ENCODE measurements at regions not wholly inside any gene's neighbourhood (a gene's known extent, or its start where the extent isn't known, plus 50 kb on each side); places are given as distances from the start of the nearest gene placed in this dataset.
"Not testable (repeated sequence)": the region's sequence is repeated elsewhere in the genome, so short reads cannot be mapped to it uniquely, and the experiment has no call there.

DNA sequence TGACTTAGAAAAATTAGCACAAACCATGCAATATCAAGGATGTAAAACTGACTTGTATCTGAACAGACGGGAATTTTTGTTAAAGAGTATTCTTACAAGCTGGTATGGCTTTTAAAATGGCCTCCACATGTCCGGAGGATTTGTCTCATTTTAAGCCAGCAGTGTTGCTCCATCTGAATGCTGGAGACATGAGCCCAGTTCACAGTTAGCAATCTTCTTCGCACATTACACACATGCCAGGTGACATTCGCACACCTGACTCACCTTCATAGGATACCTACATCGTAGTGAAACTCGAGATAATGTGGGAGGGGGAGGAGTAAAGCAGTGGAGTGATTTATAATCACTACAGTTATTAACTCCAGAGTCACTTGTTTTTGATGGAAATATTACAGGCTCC is 231.8 kb upstream of the RBBP8 start:
- no peak for DNase-seq (ENCODE audit: low read depth)

DNA sequence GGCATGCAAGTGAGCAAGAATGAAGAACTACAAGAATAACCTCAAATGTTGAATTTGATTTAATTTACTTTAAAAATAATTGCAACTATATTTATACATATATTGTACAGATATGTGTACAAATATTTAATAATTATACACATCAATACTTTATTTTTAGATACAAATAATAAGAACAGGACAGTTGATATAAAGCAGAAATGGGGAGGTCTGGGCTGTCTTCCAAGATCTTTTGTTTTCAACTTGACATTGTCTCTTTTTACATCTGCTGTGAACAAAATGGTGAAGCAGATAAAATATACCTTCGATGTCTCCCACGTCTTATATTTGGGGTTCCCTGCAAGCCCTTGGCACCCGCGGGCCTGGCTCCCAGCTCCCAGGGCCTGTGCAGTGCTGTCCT is 231.3 kb upstream of the RBBP8 start:
- no peak for DNase-seq (ENCODE audit: low read depth)

DNA sequence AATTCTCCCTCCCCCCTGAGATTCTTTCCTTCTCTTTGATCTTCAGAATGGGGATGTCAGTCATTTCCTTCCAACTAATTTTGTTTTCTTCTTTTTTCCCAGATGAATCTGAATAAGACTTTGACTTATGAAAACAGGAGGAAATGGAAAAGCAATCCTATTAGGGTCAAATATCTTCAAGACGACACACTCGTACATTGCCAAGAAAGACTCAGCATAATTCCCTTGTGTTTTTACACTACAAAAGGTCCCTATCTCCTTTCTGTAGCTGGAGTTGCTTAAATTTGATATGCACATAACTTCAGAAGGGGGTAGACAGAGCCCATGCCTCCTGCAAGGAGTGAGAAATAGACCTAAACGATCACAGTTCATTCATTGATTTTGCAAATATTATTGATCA is 230.3 kb upstream of the RBBP8 start:
- DNase-seq (ENCODE audit: low read depth), result no peak

DNA sequence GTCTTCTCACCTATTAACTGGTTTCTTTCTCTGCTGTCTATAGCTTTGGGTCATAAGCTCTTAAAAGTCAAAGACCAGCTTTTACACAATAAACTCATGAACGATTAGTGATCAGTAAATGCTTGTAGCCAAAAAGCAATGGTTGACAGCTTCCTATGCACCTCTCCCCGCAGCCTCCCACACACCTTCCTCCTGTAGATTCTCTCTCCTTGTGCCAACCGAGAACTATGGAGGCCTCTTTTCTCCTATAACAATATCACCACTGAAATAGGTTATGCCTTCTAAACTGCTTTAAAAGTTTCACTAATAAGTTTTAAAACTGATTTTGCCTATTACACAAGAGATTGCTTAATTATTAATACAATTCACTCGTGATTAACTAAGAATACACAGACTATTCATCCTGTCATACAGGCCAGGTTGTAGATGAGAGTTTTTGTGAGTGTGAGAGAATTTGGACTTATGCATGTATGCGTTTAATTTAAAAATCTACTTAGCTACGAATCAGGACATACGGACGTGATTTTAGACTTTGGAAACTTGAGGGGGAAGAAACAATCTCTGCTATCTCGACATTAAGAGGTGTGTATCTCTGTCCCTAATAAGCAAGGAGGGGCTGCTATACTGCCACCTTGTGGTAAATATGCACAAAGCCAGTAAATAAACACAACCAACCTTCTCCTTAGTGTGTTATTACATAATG is 229.1 kb upstream of the RBBP8 start:
- peak; percentile 24 for DNase-seq (ENCODE audit: low read depth)

DNA sequence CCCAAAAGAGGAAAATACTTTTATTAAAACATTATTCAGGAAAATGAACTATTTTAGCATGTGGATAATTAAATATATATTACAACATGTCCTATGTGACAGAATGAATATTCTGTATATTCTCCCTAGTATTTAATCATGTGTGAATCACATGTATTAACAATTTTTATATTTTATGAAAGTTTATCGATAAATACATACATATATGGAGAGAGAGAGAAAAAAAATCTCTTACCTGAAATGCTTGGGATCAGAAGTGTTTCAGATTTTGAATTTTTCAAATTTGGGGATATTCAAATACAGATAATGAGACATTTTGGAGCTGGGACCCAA is 228.6 kb upstream of the RBBP8 start:
- DNase-seq (ENCODE audit: low read depth), result no peak

DNA sequence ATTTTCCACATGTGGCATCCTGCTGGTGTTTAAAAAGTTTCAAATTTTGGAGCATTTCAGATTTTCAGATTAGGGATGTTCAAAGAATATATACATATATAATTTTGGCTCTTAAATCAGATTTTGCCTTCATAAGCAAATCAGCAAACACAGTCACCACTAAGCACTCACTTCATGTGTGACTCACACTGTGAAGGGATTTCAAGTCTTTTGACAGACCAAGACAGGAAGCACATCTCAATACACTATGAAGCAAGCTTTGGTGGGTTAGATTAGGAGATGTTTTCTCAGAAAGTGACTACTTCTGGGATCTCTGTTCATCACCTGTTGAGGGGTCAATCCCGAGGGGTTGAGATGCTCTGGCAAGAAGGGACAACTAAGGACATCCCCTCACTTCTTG is 227.8 kb upstream of the RBBP8 start:
- no peak for DNase-seq (ENCODE audit: low read depth)

DNA sequence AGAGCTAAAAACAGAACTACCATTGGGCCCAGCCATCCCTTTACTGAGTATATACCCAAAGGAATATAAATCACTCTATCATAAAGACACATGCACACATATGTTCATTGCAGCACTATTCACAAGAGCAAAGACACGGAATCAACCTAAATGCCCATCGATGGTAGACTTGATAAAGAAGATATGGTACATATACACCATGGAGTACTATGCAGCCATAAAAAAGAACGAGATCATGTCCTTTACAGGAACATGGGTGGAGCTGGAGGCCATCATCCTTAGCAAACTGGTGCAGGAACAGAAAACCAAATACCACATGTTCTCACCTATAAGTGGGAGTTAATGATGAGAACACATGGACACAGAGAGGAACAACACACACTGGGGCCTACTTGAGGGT is 227.1 kb upstream of the RBBP8 start:
- not testable (repeated sequence) for DNase-seq (ENCODE audit: low read depth)

DNA sequence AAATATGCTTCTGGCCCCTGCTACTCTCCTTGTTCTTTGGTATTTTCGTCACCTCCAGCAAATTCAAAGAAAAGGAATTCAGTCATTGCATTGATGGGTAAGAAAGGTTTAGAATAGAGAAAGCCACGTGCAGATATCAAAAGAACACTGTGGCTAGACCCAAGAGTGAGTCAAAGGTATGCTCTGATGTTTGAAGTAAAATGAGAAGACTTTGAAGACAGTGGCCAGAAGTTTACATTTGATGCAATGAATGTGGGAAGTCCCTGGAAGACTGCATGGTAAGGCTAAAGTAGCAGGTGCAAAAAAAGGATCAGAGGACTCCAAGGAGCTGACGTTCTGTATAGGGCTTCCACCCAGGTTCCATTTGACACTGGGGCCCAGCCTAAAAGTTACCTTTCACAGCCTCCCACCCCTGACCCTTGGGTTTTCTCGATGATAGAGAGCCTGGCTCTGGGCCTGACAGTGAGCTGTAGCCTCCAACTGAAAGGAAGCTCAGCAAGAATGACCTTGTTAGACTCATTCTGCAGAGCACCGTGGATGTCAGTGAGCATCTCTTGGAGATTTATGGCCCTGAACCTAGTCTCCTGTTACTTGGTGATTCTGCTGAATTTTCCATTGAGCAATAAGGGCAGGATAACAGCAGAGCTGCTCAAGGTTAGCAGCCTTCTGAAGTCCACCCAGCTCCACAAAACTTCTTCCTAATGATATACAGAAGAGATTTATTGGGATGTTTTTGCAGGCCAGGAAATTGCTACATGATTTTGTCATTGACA is 223.7 kb upstream of the RBBP8 start:
- no peak for DNase-seq (ENCODE audit: low read depth)

DNA sequence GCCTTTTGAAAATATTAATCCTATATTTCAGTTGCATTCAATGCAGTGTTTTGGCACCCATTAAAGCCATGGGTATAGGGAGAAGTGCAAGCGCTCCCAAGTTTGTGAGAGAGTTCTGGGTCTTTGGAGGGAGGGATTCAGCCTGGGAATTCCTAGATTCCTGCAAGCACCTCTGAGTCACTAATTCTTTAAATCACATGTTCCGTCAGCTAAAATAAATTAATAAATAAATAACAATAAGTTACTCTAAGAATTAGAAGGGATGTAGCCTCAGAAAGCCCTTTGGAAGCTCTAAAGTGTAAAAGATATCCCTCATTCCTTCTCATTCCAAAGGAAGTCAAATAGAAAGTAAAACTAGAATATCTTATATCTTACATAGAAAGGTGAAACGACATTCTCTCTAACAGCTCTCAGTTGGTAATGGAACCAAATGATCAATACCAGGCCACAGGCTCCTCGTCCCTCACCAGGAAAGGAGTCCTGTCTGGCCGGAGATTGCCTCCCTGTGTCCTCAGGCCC is 222.4 kb upstream of the RBBP8 start:
- no peak for DNase-seq (ENCODE audit: low read depth)

DNA sequence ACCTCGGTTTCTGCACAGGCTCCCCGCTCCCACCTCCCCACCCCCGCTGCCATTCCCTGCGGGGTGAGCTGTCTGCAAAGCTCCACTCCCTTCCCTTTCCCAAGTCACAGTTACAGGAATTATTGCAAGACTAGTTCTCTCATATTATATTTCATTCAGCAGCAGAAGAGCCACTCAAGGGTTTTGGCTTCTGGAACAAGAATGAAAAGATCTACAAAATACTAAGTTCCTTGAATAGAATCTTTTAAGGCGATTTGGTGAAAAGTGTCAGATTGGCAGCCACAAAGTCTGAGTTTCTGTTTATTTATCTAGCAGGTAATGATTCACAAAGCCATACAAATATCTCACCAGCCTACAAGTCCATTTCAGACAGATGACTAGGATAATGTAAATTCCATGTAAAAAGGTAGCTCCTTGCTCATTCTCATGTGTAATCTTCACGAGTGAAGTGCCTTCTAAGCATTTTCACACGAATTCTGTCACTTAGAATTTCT is 221.9 kb upstream of the RBBP8 start:
- DNase-seq (ENCODE audit: low read depth), result no peak

DNA sequence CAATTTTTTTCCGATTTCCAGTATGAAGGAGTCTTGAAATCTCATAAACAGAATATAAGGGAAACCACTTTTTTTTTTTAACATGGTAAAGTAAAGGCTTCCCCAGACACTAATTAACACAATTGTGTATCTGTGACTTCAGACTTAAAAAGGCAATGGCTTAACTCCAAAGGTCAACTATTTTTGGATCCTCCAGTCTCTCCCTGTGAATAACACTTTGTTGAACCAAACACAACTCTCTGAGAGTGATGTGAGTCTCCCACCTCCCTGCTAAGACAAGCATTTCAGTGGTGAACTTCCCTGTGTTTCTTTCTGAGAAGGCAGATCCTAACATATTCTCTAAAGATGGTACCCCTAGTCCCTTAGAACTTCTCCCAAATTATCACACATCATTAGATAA is 219.6 kb upstream of the RBBP8 start:
- DNase-seq (ENCODE audit: low read depth), result no peak

DNA sequence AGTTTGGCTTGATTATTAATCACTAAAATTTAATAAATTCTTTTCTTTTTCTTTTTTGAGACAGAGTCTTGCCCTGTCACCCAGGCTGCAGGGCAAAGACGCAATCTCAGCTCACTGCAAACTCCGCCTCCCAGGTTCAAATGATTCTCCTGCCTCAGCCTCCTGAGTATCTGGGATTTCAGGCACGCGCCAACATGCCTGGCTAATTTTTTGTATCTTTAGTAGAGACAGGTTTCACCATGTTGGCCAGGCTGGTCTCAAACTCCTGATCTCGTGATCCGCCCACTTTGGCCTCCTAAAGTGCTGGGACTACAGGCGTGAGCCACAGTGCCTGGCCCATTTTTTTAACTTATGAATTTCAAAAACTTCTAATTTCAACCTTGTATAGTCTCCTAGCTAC is 215.6 kb upstream of the RBBP8 start:
- not testable (repeated sequence) for DNase-seq (ENCODE audit: low read depth)

DNA sequence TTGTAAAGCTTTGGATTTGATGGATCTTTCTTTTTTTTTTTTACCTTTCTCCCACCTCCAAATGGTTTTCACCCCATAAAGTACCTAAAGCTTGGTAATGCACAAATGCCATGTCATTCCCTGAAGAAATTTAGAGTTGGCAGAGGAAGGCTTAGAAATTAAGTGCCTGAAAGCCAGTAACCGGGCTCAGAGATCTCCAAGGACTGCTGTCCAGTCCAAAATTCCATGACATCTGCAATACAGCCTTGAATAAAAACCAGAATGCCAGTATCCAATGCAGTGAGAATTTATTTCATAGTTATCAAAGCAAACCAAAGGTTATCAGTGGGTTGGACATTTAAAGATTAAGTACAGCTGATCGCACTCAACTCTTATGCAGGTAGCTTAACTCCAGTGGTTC is 209.9 kb upstream of the RBBP8 start:
- DNase-seq (ENCODE audit: low read depth), result no peak

DNA sequence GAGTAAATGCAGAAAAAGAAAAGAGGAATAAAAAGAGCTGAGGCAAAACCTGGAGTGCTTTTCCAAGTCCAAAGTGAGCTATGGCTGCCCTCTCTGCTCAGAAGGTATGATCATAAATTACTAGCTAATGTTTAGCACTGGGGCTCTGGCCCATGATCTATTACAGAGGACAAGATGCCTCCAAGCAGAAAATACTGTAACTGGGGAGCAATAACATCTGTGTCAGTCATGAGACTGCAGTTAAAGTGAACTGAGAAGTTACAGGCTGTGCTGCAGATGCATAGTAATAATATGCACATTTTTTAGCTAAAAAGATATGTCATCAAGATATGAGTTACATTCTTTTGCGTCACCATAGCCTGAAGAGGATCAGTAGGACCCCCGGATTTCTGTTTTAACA is 209.4 kb upstream of the RBBP8 start:
- no peak for DNase-seq (ENCODE audit: low read depth)

DNA sequence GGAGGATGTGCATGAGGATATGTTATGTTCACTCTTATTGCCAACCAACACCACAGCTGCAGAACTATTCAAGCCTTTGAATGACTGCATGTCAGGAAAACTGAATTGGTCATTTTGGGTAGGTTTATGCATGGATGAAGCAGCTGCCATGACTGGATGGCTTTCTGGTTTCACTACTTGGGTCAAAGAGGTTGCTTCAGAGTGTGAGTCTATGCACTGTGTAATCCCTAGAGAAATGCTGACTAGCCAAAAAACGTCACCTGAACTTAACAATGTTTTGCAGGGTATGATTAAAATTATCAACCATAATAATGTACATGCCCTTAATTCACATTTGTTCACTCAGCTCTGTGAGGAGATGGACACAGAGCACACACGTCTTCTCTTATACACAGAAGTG is 206.7 kb upstream of the RBBP8 start:
- DNase-seq (ENCODE audit: low read depth), result no peak

DNA sequence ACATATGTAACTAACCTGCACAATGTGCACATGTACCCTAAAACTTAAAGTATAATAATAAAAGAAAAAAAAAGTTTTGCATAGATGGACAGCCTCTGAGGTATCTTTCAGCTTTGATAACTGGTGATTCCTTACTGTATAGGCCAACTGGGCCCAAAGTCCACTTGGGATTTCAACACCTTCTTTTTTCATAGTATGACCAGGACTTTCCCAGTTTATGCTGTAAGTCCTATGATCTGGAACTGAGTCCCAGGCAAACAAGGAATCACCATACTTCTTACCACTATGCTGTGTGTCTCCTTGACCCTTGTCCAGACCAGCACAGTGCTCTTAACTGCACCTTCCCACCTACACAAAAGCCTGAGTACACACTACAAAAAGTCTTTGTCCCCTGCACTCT is 205.1 kb upstream of the RBBP8 start:
- no peak for DNase-seq (ENCODE audit: low read depth)

DNA sequence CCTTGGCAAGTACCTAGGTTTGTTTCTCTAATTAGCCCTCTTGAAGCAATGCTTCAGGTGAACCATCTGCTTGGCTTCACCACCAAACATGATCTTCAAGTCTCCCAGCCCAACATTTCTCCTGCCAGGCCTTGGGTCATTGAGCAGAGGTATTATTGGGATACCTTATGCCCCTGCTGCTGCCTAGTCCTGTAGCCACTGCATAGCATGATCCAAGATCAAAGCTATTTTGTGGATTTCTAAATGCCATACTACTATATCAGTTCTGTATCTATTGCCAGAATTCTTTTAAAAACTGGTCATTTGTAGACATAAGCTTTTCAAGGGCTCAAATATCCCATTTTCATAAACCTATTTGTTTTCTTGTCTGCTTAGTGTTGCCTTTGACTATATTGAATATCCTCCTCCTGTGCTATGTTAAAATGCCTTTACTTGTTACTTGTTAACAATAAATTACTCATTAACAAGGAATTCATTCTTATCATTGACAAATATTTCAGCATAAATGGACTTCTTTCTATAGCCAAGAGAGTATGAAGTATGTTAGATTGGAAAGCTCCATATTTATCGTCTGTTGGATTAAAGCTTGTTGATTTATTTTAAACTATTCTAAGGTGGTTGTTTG is 204.5 kb upstream of the RBBP8 start:
- DNase-seq (ENCODE audit: low read depth), result no peak

DNA sequence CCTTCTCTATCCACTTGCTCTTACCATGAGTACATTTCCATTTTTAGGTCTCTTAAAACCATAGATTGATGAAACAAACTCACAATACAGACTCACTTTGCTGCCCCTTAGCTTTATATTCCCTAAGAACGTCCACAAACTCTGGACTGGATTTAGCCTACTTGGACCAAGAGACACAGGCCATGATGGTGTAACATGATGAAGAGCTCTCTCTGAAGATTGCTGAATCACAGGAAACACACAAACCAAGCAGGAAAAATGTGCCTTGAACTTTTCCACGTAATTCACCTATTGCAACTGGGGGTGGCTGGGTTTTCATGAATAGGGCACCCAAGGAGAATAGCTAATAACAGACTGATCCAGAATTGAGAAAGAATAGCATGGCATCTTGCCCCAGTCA is 201.7 kb upstream of the RBBP8 start:
- DNase-seq (ENCODE audit: low read depth), result no peak

DNA sequence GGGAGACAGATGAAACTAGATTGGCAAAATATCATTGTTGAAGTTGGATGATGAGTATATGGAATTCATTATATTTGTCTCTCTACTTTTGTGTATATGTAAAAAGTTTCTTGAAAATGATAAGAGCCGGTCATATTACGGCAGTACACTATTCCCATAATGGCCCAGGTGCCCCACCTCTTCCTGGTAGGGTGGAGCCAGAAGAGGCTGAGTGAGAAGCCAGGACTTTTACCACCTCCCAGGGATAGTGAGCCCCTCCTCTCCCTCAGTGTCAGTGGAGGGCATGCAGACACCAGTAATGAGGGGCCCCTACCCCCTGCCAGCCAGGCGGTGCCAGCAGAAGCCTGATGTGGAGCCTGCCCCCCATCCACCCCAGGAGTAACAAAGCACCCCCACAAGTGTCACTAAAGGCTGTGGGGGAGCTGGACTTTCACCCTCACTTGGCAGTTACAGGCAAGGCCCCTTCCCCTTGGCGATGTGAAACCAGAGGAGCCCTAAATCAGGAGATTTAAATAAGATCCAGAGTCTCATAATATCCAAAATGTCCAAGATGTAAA is 198.9 kb upstream of the RBBP8 start:
- DNase-seq (ENCODE audit: low read depth), result no peak

DNA sequence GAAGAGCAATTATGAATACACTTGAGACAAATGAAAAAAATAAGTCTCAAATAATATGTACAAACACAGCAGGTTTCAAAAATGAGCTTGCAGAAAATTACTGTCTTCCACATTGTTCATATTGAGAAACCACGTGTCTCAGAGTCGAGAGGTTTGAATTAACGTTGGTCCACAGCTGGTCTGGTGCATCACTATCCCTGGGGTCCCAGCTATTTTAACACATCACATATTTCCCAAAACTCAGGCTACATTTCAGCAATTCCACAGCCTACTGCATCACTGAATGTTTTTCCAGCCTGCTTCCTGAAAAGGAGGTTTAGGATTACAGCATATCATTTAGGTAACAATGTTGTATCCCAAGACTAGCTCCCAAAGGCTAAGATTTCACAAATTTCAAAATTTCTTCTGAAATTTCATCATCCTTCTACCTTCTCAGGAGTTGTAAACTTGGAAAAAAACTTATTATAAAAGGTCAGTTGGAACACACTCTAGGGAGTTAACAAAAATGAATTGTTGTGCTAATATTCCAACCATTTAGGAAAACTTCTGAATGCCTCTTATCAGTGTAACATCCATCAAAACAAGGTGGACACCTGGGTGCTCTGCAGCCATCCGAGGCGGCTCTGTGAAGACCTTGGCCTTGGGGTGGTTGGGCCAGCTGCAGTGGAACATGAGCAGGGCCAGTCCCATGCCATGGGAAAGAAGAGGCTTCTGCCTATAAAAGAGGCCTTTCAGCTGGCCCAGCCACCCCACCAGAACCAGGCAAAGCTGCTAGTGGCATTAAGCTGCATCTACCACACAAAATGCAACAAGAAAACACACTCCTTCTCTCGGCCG is 198.1 kb upstream of the RBBP8 start:
- DNase-seq (ENCODE audit: low read depth), result no peak

DNA sequence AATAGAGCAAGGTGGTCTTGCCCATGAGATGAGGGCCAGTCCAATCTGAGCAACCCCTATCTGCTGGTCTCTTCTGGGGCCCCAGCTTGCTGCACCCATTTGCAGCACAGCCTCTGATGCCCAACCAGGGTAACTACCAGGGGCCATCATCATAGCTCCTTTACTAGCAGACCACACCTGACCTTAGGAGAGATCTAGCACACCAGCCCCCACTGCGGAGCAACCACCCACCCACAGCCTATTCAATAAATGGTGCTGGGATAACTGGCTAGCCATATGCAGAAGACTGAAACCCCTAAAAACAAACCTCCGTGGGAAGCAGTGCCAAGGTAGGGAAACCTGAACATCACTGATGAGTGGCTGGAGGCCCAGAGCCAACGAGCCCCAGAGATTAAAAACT is 196.1 kb upstream of the RBBP8 start:
- no peak for DNase-seq (ENCODE audit: low read depth)

DNA sequence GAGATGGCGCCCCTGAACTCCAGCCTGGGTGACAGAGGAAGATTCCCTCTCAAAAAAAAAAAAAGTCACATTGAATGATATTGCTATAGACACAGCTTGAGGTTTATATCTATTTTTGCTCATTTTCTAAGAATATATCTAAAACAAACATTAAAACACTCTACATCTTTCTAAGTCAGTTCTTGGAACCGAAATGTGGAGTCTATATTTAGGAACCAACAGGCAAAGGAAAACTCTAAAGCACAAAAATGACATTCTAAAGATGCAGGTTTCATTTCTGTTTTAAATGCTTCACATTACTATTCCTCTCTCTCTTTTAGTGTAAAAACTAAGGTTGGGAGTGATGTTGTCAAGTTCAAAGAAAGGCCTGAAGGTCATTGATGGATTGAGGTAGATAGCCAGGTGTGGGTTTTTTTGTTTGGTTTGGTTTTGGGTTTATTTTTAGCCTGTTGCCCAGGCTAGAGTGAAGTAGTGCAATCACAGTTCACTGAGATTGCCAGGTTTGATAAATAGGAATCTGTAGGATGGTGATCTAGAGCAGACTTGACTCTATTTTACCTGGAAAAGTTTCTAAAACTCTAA is 194.0 kb upstream of the RBBP8 start:
- no peak for DNase-seq (ENCODE audit: low read depth)

All from CMK (cell line).